Tongue (tissue), 1 donor: ENCODE measurements at regions not wholly inside any gene's neighbourhood (a gene's known extent, or its start where the extent isn't known, plus 50 kb on each side); places are given as distances from the start of the nearest gene placed in this dataset.
"Not testable (repeated sequence)": the region's sequence is repeated elsewhere in the genome, so short reads cannot be mapped to it uniquely, and the experiment has no call there.

Experiments
- DNase-seq: peaks from one replicate; pipeline ENCODE4 v3.0.0-alpha.2; 2015

DNA sequence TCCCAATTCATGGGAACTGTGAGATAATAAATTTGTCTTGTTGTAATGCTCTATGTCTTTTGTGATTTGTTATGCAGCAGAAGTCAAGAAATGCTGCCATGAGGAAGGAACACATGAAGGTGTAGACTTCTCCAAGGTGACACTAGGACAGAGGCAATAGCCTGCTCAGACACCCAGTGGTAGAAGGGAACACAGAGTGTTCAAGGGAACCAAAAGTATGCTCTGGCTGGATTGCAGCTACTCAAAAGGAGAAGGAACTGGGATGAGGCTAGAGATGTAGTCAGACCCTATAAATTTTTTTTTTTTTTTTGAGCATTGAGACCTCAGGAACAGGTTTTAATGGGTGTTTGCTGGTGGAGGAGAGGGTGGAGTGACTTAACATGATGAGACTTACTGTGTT, 232.5 kb downstream of the PARP8 start:
- DNase-seq = no peak

GRCh38 chr5:50900952-50901510, 234.6 kb downstream of the PARP8 start:
- DNase-seq = no peak

DNA sequence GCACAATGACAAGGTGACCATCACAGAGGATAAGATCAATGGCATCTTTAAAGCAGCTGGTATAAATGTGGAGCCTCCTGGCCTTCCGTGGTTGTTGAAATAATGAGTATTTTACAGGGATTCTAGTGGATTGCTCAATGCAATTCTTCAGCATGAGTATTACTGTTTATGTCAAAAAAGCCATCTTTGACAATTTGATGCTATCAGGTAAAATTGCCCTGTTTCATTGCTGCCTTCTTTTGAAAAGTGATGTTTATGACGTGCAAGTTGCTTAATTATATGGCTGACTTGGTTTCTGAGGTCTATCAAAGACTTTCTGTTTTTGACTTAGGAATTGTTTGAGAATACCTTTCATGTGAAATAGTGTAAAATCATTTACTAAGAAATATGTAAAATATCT, 237.2 kb downstream of the PARP8 start:
- no peak for DNase-seq

DNA sequence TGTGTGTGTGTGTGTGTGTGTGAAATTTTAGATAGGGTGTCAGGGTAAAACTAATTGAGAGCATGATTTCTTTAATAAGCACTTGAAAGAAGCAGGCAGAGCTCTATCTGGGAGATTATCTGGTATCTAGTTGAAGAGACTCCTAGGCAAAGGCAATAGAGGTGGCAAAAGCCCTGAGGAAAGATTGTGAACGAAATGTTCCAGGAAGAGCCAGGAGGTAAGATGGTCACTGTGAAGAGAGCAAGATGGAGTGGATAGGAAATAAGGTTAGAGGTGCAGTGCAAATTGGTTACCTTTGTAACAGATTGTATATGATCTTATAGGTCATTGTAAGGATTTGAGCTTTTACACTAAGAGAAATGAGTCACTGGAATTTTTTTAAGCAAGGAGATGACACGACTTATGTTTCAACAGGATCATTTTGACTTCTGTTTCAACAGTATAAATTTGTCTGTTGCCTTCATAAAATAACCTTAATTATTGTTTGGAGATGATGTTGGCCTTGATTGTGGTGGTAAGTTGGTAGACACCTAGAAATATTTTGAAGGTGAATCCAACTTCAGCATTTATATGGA, 239.6 kb downstream of the PARP8 start:
- no peak for DNase-seq

DNA sequence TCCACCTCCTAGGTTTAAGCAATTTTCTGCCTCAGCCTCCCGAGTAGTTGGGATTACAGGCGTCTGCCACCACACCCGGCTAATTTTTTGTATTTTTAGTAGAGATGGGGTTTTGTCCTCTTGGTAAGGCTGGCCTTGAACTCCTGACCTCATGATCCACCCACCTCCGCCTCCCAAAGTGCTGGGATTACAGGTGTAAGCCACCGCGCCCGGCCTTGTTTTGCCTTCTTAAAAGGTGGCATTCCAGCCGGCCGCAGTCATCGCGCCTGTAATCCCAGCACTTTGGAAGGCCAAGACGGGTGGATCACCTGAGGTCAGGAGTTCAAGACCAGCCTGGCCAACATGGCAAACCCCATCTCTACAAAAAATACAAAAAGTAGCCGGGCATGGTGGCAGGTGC, 253.7 kb downstream of the PARP8 start:
- DNase-seq = not testable (repeated sequence)

DNA sequence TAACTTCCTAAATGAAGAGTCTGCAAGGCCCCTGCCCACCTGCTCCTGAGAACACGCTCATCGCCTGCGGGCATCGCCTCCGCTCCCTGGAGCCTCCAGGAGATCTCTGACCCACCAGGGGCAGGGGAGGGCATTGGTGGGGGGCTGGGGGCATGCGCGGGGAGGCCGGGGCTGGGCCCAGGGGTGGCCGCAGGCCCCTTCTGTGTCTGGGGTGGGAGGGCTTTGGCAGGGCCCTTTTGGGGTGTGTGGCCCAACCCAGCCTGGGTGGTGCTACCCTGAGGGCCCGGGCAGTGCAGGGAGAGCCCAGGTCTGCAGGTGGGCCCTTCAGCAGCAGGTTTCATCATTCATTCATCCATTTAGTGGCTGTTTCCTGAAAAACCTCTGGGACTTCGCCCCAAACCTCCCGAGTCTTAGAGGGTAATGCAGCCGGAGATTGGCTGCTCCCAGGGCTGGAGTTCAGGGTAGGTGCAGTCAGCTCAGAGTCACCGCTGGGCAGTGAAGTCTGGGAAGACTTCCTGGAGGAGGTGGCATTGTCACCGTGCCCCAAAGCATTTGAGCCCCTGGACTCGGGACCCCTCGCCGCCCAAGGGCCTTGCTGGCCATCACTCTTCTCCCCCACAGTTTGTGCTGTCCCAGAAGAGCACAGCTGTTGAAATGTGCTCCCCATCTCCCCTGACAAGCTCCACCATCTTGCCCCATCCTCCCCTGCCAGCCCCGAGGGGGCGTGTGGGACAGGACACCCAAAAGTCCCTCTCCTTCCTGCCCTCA, 255.1 kb downstream of the PARP8 start:
- DNase-seq = no peak

DNA sequence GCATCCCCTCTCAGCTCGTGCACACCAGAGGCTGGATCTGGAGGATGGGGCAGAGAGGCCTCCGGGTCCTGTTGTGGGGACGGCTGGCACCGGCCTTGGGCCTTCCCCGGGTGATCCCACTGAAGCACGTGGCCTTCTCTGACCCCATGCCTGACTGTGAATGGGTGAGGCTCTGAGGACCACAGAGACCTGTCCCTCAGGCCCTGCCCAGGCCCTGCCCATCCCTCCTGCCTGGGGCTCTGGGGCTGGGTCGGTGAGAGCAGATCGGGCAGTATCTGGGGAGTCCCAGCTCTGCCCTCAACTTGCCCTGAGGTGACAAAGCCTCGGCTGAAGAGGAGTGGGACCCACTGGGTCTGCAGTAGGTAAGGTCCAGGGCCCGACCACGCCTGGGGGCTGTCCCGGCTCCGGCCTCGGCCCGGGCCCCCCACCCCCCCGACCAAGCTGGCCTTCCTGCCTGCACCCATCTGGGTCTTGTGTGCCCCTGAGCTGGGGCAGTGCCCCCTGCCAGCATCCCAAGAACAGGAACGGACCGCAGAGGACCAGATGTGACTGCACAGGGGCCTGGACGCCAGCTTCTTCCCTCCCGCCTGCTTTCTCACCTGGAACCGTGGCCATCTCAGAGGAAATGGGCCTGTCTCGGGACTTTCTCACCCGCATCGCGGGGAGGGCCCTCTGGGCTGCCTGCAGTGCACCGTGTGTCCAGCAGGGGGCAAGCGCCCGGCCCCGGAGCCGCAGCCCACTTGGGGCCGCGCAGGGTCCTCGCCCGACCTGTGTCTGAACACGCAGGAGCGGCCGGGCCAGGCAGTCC, 255.9 kb downstream of the PARP8 start:
- not testable (repeated sequence) for DNase-seq

DNA sequence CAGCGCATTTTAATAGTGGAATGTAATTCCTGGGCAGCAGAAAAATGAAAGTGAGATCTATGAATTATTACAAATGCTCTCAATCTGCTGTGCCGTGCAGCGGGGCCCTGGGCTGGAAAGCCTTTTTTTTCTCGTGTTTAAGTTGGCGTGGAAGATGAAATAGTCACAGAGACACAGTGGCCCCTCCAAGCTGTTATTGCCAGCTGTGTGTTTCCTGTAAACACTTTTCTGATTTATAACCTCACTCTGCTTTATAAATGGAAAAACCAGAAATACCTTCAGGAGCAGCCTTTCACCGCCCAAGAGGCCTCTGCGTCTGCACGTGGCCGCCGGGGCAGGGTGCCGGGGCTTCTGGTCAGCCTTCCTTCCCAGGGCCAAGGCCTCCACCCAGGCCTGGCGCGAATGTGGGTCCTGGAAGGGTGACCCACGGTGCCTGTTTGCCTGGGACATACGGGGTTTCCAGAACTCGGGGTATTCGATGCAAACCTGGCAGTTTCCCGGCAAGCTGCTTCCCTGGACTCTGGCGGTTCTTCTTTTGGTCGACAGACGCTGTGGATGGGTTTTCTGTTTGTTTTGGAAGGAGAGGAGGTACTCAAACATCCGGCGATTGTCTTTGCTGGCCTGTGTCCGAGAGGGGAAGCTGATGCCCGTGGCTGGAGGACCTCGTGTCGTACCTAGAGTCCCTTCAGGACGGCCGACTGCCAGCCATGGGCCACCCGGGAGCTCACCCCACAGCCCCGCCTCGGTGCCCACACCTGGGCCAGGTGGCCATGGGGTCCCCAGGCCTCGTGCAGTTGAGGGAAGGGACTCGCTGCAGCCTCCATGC, 256.7 kb downstream of the PARP8 start:
- no peak for DNase-seq

DNA sequence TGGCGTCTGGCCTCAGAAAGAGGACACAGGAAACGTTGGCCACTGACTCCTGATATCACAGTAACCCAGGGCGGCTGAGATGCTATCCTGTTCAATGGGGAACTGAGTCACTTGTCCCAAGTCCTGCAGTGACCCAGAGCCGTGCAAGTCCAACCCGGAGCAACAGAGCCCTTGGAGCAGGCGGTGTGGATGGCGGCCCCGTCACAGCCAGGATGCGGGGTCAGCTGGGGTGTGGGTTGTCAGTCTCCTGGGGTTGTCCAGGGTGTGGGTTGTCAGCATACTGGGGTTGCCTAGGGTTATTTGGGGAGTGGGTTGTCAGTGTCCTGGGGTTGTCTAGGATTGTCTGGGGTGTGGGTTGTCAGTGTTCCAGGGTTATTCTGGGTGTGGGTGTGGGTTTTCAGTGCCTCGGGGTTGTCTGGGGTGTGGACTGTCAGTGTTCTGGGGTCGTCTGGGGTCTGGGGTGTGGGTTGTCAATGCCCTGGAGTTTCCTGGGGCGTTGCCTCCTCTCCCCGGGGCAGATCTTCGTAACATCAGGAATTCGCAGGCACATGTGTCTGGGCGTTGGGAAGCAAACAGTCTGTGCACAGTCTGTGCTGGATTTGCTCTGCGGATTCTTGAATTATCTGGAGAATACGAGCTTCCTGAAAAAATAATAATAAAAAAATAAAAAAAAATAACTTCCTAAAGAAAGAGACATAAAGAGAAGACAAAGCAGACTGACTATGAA, 257.5 kb downstream of the PARP8 start:
- DNase-seq = no peak

GRCh38 chr5:50927953-50928352, 261.5 kb downstream of the PARP8 start:
- no peak for DNase-seq

GRCh38 chr5:50929174-50929573, 262.7 kb downstream of the PARP8 start:
- no peak for DNase-seq

DNA sequence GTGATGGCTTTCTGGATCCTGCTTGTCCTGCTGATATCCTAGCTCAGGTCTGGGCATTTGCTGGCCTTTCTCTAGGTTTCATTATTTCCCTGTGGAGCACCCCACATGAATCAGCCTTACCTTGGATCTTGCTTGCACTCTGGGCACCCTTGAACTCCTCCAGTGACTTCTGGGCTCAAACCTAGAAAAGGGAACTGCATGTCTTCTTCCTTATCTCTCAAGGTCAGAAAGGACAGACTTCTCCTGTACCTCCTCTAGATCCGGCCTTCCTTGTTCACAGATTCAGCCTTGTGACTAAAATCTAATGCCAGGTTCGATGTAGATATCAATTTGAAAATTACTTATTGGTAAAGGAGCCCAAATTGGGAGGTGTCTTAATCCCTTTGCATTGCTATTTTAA, 267.9 kb downstream of the PARP8 start:
- DNase-seq = no peak

- no peak for DNase-seq
These were observed 278.7 kb downstream of the PARP8 start for GRCh38 chr5:50945139-50945538.

DNA sequence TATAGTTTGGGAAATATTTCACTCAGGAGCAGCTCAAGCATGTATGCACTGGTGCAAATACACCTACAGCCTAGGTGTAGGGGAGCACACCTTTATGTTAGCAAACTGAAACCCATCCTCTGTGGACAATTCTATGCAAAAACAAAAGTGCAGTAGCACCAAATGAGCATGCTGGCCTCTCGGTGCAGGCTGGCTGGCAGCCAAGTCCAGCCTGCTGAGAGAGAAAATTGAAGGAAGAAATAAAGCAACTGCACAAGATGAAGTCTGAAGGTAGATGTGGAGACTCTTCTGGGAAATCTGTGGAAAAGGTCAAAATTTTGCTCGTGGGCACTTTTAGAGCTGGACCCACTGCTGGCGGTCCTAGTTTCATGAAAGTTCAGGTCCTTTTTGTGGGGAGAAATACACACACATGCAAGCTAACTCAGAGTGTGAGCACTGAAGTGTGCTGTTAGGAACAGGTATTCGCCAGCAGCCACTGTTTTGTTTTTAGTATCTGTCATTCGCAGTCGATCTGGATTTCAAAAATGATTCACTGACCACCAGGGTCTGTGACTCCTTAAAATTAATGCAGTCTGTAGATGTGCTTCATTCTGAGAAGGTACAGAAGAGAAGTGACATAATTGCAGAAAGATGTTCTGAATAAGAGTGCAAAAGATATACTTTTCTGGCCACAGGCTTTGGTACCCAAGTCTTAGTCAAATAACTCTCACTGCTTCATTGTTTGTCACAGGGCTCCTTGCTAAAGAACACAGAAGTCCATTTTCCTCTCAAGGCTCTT, 281.7 kb downstream of the PARP8 start:
- DNase-seq = peak; percentile 44

DNA sequence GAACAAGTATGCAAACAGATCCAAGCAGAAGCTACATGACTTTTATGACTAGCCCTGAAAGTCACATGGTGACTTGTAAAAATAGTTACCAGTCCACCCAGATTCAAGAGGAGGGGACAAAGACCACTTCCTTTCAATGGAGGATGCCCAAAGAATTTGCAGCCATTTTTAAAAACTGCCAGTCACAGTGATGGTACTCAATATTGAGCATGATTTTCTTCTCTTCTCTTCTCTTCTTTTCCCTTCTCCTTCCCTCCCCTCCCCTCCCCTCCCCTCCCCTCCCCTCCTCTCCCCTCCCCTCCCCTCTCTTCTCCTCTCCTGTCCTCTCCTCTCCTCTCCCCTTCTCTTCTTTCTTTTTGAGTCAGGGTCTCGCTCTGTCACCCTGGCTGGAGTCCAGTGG, 286.9 kb downstream of the PARP8 start:
- DNase-seq = no peak

GRCh38 chr5:50958852-50959457, 292.5 kb downstream of the PARP8 start:
- peak; percentile 66 for DNase-seq

- DNase-seq = peak; percentile 92
These were observed 296.8 kb downstream of the PARP8 start for GRCh38 chr5:50962934-50963872.

DNA sequence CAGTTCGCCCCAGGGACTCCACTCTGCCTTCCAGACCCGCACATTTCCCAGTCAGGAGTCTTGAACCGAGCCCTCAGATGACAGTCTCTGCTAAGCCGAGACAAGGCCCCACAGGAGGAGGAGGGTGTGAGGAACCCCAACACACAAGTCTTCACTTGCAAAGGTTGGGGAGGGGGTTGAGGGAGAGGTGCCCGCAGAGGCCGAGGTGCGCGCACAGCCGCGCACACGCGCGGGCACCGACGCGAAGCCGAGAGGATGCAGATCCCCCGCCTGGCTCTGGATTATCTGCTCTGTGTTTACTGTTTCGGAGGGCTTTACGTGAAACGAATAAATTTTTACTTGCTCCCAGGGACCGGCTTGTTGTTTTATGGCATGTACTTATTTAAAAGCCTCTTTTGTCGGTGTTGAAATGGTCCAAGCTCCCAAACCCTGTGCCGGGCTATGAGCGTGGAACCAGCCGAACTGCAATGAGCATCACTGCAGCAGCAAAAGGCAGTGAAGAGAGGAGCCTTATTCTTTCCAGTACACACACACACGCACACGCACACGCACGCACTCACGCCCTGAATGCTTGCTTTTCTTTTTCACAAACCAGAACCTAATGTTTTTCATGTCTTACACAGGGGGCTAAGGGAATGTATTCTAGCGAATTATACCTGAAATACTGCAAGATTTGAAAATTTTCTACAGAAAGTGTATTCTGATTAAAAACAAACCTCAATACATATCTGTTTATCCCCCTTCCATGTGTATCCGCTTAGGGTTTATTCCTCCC, 297.7 kb downstream of the PARP8 start:
- peak; percentile 32 for DNase-seq
